ENCODE measurements at regions not wholly inside any gene's neighbourhood (a gene's known extent, or its start where the extent isn't known, plus 50 kb on each side); places are given as distances from the start of the nearest gene placed in this dataset.

- no peak for TF ChIP-seq YY1 (IDR thresholded peaks at IDR 0.05; ENCODE audit: low read depth)
- TF ChIP-seq TCF12 (IDR thresholded peaks at IDR 0.05; ENCODE audit: low read depth), result no peak
- no peak for TF ChIP-seq REST (IDR thresholded peaks at IDR 0.05; ENCODE audit: low read depth)
- TF ChIP-seq TEAD4 (IDR thresholded peaks at IDR 0.05), result no peak
Measured at GRCh38 chr14:98916036-98916435, 356.0 kb downstream of the BCL11B start.

GRCh38 chr14:98916476-98916875 is 355.5 kb downstream of the BCL11B start:
- no peak for TF ChIP-seq CREB1 (IDR thresholded peaks at IDR 0.05; ENCODE audit: low read depth)
- no peak for TF ChIP-seq EP300 (IDR thresholded peaks at IDR 0.05; ENCODE audit: borderline replicate concordance)
- TF ChIP-seq REST (IDR thresholded peaks at IDR 0.05; ENCODE audit: low read depth), result no peak
- TF ChIP-seq TEAD4 (IDR thresholded peaks at IDR 0.05), result no peak
- no peak for TF ChIP-seq ZBTB7A (IDR thresholded peaks at IDR 0.05; ENCODE audit: low read depth)
- no peak for TF ChIP-seq YY1 (IDR thresholded peaks at IDR 0.05; ENCODE audit: low read depth)
- TF ChIP-seq MAX (IDR thresholded peaks at IDR 0.05), result no peak
- no peak for TF ChIP-seq USF1 (IDR thresholded peaks at IDR 0.05)
- no peak for TF ChIP-seq FOXM1 (IDR thresholded peaks at IDR 0.05; ENCODE audit: borderline replicate concordance, low read depth)

GRCh38 chr14:98919434-98919833 is 352.6 kb downstream of the BCL11B start:
- TF ChIP-seq USF1 (IDR thresholded peaks at IDR 0.05), result no peak
- no peak for TF ChIP-seq RAD21 (IDR thresholded peaks at IDR 0.05; ENCODE audit: low read depth)
- TF ChIP-seq EP300 (IDR thresholded peaks at IDR 0.05; ENCODE audit: borderline replicate concordance), result no peak
- TF ChIP-seq CEBPB (IDR thresholded peaks at IDR 0.05), result no peak
- TF ChIP-seq EGR1 (IDR thresholded peaks at IDR 0.05), result no peak
- TF ChIP-seq REST (IDR thresholded peaks at IDR 0.05; ENCODE audit: low read depth), result no peak
- TF ChIP-seq NFIC (IDR thresholded peaks at IDR 0.05), result no peak
- no peak for TF ChIP-seq TAF1 (IDR thresholded peaks at IDR 0.05; ENCODE audit: low read depth)
- no peak for TF ChIP-seq MAX (IDR thresholded peaks at IDR 0.05)
- no peak for TF ChIP-seq TCF12 (IDR thresholded peaks at IDR 0.05; ENCODE audit: low read depth)
- TF ChIP-seq YY1 (IDR thresholded peaks at IDR 0.05; ENCODE audit: low read depth), result no peak
- TF ChIP-seq FOXM1 (IDR thresholded peaks at IDR 0.05; ENCODE audit: borderline replicate concordance, low read depth), result no peak
- TF ChIP-seq ZBTB7A (IDR thresholded peaks at IDR 0.05; ENCODE audit: low read depth), result no peak
- TF ChIP-seq TEAD4 (IDR thresholded peaks at IDR 0.05), result no peak
- TF ChIP-seq CREB1 (IDR thresholded peaks at IDR 0.05; ENCODE audit: low read depth), result no peak

- TF ChIP-seq MAX (IDR thresholded peaks at IDR 0.05) (no peak), FOXM1 (IDR thresholded peaks at IDR 0.05; ENCODE audit: borderline replicate concordance, low read depth) (no peak), TCF12 (IDR thresholded peaks at IDR 0.05; ENCODE audit: low read depth) (no peak), RAD21 (IDR thresholded peaks at IDR 0.05; ENCODE audit: low read depth) (no peak), ZBTB7A (IDR thresholded peaks at IDR 0.05; ENCODE audit: low read depth) (no peak), REST (IDR thresholded peaks at IDR 0.05; ENCODE audit: low read depth) (no peak), EP300 (IDR thresholded peaks at IDR 0.05; ENCODE audit: borderline replicate concordance) (no peak), CEBPB (IDR thresholded peaks at IDR 0.05) (no peak), NFIC (IDR thresholded peaks at IDR 0.05) (no peak), TAF1 (IDR thresholded peaks at IDR 0.05; ENCODE audit: low read depth) (no peak), TEAD4 (IDR thresholded peaks at IDR 0.05) (no peak), CREB1 (IDR thresholded peaks at IDR 0.05; ENCODE audit: low read depth) (no peak), YY1 (IDR thresholded peaks at IDR 0.05; ENCODE audit: low read depth) (no peak), EGR1 (IDR thresholded peaks at IDR 0.05) (no peak), USF1 (IDR thresholded peaks at IDR 0.05) (no peak)
Measured at GRCh38 chr14:98923596-98923995, 348.4 kb downstream of the BCL11B start.
